ENCODE measurements at regions not wholly inside any gene's neighbourhood (a gene's known extent, or its start where the extent isn't known, plus 50 kb on each side); places are given as distances from the start of the nearest gene placed in this dataset.

GRCh38 chr3:189049458-189050236 is 122.1 kb upstream of the TPRG1 start:
- DNase-seq: no peak

DNA sequence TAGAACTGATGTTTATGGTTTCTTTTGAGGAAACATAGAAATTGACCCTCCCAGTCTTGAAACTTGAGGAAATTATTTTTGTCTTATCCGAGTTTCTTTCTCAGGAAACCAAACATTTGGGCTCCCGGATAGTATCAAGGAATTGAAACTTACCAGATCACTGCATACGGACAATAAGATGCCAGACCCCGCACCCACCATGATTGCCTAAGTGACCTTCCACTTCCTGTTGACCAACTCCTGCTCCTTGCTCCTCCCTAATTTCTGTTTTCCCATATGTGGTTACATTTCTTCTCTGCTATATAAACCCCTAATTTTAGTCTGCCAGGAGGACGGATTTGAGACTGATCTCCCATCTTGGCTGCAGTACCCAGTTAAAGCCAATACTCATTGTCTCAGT is 118.4 kb upstream of the TPRG1 start:
- no peak for DNase-seq

- no peak for DNase-seq
These were observed 115.0 kb upstream of the TPRG1 start for GRCh38 chr3:189056646-189057335.

GRCh38 chr3:189057369-189057768 is 114.4 kb upstream of the TPRG1 start:
- DNase-seq: no peak

DNA sequence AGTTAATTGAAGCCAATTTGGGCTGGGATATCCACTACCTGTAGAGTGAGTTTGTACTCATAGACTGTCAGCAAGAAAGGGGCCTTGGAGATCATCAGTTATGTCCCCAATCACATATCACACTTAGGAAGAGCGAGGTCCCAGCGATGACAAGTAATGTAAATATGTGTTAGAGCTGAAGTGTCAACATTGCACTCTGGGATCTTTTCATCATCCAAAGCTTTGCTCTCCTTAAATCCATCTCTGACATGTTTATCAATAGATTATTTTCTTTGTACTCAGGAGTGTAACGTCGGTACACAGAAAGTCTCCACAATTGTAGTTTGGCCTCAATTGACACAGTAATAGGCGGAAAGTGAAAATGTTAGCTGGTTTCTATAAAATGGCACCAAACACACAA is 113.7 kb upstream of the TPRG1 start:
- DNase-seq: no peak

- no peak for DNase-seq
These were observed 100.8 kb upstream of the TPRG1 start for GRCh38 chr3:189070965-189071364.

DNA sequence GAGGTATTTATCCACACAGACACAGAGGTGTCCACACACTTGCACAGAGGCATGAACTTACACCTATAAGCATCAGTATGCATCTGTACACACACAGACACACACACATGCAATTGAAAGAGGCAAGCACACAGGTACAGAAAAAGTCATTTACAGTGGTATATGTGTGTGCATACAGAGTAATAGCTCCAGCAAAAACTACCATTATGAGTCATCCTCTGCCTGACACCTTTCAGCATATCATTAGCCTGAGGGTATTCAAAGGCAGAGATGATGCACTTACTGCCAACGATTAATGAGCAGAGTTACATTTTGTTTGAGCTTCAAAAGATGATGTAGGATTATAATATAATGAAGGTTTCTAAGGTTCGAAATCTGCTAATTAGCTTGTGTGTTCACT is 100.3 kb upstream of the TPRG1 start:
- no peak for DNase-seq

DNA sequence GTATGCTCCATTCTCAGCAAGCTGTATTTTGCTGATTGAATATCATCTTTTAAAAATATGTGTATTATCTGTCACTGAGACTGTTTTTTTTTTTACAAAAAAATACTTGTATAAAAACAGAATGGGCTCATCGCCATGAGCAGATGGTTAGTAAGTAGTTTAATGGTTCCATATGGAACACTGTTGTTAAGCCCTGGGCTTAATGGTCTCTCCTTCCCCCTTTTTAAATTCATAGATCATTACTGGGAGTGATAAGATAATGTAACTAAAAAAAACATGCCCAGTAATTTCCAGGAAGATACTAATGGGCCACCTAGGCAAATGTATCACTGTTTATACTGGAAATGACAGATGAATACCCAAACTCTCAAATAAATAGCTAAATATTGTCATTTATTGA is 95.3 kb upstream of the TPRG1 start:
- no peak for DNase-seq

- no peak for DNase-seq
These were observed 91.0 kb upstream of the TPRG1 start for GRCh38 chr3:189080745-189081144.

GRCh38 chr3:189082666-189083427 is 88.9 kb upstream of the TPRG1 start:
- no peak for DNase-seq

DNA sequence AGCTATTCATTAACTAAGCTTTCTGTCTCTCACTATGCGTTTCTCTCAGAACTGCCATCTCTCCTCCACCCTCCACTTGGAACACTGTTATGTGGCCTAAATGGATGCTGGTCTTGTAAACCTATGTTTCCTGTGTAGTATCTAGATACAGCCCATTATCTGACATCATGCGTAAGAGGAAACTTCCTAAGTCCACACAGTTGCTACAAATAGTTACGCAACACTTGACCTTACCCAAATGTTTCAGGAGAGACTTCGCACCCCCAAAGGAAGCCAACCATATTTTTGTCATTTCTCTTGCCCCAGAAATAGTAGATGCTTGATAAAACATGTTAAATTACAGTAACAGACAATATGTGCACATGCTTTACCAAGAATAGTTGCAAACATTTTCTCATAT is 87.2 kb upstream of the TPRG1 start:
- DNase-seq: no peak

GRCh38 chr3:189092547-189092946 is 79.2 kb upstream of the TPRG1 start:
- DNase-seq: no peak

DNA sequence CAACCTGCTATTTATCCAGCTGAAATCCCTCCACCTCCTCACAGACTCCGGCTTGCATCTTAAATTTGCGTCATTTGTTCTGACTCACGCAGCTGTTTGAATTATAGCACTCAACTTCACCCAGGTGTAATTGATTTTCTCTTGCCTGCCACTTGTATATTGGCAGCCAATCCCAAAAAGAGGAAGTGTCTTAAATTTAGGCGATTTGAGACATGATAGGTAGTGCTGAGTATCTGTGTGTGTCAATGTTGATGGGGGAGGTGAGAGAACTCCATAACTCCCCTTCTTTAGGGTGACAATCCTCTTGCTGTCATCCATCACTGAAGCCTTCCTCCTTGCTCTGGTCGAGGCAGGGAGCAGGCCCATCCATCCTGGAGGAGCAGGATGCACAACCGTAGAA is 77.2 kb upstream of the TPRG1 start:
- DNase-seq: no peak

DNA sequence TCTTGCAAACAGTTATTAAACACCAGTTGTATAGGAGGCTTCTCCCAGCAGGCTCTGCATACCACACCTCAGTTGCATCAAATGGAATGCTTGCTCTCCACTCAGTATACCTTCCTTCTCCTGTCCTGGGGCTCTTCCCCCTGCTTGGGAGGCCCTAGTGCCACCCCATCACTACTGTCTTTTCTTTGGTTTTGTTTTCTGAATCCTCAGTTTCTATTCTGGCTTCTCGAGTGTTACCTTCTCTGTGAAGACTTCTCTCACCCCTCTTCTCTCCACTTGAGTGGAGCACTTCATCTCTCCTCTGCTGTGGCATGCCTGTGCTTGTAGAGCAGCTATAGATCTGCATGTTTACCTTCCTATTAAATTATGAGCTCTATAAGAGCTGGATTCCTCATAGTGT is 75.7 kb upstream of the TPRG1 start:
- no peak for DNase-seq

- no peak for DNase-seq
These were observed 72.7 kb upstream of the TPRG1 start for GRCh38 chr3:189099031-189099471.

DNA sequence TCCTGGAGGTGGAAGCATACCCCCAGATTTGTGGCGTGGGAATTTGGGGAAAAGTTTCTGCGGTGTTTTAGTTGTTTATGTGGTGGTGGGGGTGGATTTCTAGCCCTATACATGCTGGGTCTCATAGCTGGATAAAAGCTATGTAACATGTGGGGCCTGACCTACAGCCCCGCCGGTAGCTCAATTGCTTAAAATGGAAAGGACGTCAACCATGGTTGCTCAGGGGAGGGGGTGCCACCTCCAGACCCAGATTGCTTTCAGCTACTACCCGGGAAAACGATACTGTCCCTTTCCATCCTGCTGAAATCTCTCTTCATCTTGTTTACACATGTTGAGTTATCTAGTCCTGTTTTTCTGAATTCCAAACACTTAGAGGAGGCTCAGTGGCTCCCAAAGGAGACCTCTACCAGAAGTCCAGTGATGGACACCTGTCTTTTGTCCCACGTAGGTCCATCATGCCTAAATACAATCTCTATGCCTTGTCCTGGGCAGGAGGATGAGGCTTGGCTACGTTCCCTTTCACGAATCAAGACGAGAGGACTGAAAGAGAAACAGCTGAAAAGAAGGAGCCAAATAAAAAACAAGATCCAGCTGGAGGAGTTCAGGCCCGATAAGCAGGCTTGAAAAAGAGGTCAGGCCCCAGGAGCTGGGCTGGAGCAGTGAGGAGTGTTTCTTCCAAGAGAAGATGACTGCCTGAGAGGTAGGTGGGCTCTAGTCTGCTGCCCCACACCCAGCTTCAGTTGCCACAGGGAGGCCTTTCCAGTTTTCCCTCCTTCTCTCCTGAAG is 72.1 kb upstream of the TPRG1 start:
- DNase-seq: no peak

DNA sequence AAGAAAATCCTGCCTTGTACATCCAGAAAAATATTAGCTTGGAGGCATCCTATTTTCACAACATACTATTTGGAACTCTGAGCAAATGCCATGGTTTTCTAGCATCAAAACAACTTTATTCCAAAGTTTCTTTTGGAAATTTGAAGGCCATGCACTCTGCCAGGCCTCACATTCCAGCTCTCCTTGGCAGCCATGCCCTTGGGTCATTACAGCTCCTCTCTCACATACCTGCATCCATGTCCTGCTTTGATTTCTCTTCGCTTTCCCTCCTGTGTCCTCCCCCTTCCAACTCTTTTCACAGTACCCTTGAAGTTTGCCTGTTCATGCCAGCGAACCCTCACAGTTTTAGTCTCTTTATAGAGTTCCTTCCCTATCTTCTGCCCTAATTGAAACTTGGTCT is 70.9 kb upstream of the TPRG1 start:
- no peak for DNase-seq

GRCh38 chr3:189101594-189101993 is 70.2 kb upstream of the TPRG1 start:
- no peak for DNase-seq

GRCh38 chr3:189103208-189103607 is 68.6 kb upstream of the TPRG1 start:
- no peak for DNase-seq

DNA sequence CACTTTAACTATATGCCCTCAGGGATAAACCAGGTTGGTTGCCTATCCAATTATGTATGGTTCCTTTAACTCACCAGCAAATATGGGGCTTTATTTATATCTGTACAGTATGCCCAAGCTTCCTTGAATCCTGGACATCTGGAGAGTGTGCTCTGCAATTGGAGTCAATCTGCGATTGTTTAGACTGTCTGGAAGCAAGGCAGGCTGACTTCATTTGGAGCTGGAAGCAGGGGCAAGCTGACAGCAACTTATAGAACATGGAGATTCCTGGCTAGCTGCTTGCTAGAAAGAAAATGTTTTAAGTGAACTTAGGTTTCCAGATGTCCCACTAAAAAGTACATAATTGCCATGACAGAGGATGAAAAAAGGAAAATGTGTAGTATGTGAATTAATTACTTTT is 63.7 kb upstream of the TPRG1 start:
- no peak for DNase-seq

- no peak for DNase-seq
These were observed 63.0 kb upstream of the TPRG1 start for GRCh38 chr3:189108735-189109134.

- no peak for DNase-seq
These were observed 62.6 kb upstream of the TPRG1 start for GRCh38 chr3:189109145-189109544.

DNA sequence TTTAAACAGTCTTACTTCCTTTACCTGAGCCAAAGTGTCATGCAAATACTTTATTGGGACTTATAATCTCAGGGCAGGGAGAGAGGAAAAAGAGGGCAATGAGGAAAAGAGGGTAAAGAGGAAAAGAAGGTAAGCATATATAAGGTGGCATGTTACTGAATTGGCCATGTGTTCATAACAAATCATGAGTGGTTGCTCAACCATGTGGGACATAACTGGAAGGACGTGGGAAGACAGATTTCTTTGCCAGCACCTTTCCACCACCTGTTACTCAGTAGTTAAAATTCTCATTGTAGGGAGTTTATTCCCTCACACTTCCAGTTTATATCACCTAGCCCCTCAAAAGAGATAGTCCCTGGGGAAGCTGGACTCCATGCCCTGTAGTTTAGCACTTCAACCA is 54.7 kb upstream of the TPRG1 start:
- no peak for DNase-seq
